ENCODE measurements at regions not wholly inside any gene's neighbourhood (a gene's known extent, or its start where the extent isn't known, plus 50 kb on each side); places are given as distances from the start of the nearest gene placed in this dataset.

- POLR2A ChIA-PET = no interaction called here
- Histone ChIP-seq H3K9ac (replicated peaks; ENCODE audit: extremely low read depth, insufficient read depth, low read length) (no peak overlapping the region), H3K27me3 (ENCODE audit: control insufficient read depth in 2 of 2, insufficient read depth in 2 of 2, low read length in 2 of 2) (no peaks in the 10 kb centered on the region), H3K79me2 (ENCODE audit: control insufficient read depth, insufficient read depth, low read length) (no peaks in the 10 kb centered on the region), H3K36me3 (ENCODE audit: control insufficient read depth in 2 of 2, extremely low read depth in 1 of 2, insufficient read depth in 2 of 2, low read length in 2 of 2) (no peaks in the 10 kb centered on the region), H3K9me3 (replicated peaks; ENCODE audit: control insufficient read depth, insufficient read depth, low read length) (no peaks in the 10 kb centered on the region), H4K20me1 (replicated peaks; ENCODE audit: control insufficient read depth, extremely low read depth, insufficient read depth, low read length) (no peaks in the 10 kb centered on the region), H3K4me1 (ENCODE audit: control insufficient read depth, extremely low read depth, insufficient read depth, low read length) (no peaks in the 10 kb centered on the region), H3K4me3 (replicated peaks in 1 of 3; ENCODE audit: insufficient read depth in 1 of 3, low read depth in 1 of 3, low read length in 3 of 3) (no peak overlapping the region), H3K27ac (ENCODE audit: insufficient read depth, low read depth, low read length) (no peak overlapping the region), H3K9me1 (replicated peaks; ENCODE audit: control insufficient read depth, extremely low read depth, insufficient read depth, low read length) (no peaks in the 10 kb centered on the region), H2AFZ (ENCODE audit: low read depth, low read length) (no peak overlapping the region), H3K4me2 (ENCODE audit: insufficient read depth, low read length) (no peak overlapping the region)
- TF ChIP-seq JUN (IDR thresholded peaks at IDR 0.05; ENCODE audit: borderline replicate concordance, insufficient read depth, insufficient read length, low read depth) = no peak
- no peak for TF ChIP-seq POLR2A (IDR thresholded peaks at IDR 0.05; ENCODE audit: low read depth, low read length)
- no peak for TF ChIP-seq GATA2 (IDR thresholded peaks at IDR 0.05; ENCODE audit: insufficient read depth, insufficient read length, low read depth, low read length)
- no peak for TF ChIP-seq CTCF (IDR thresholded peaks at IDR 0.05; ENCODE audit: extremely low read depth in 1 of 2, insufficient read depth in 1 of 2, low read depth in 1 of 2, low read length in 2 of 2)
- TF ChIP-seq MYC (IDR thresholded peaks at IDR 0.05; ENCODE audit: low read depth, low read length) = no peak
- no peak for TF ChIP-seq FOS (IDR thresholded peaks at IDR 0.05; ENCODE audit: borderline replicate concordance, insufficient read depth, low read length)
- no peak for TF ChIP-seq POLR2AphosphoS5 (IDR thresholded peaks at IDR 0.05; ENCODE audit: insufficient read depth, low read depth, low read length)
- TF ChIP-seq MAX (IDR thresholded peaks at IDR 0.05; ENCODE audit: insufficient read depth, insufficient read length) = no peak
- TF ChIP-seq EZH2 (IDR thresholded peaks at IDR 0.05; ENCODE audit: borderline replicate concordance, low read depth, low read length, severe bottlenecking) = no peak
- no TSS peak for BruUV-seq (replicated peaks)
- intact Hi-C loops (cut with micrococcal nuclease) (no loop called here), dilution Hi-C loops (cut with MboI; ENCODE audit: extremely low pct_ligation_motif_present, low sequenced_read_pairs) (no loop called here)
- DNase-seq (ENCODE audit: low read depth, low spot score) (no peak), FAIRE-seq (no peak)
- CTCF ChIA-PET = no interaction called here
Observed at GRCh38 chr13:47069133-47069532, 172.3 kb upstream of the HTR2A start.
